GM12864 (cell line): ENCODE measurements at regions not wholly inside any gene's neighbourhood (a gene's known extent, or its start where the extent isn't known, plus 50 kb on each side); places are given as distances from the start of the nearest gene placed in this dataset.

Experiments
- DNase-seq: peaks from one replicate; pipeline ENCODE4 v3.0.0-alpha.2; 2011; ENCODE audit warnings: low read depth
- H3K4me3 ChIP-seq: 2 replicates; pipeline ENCODE4 v1.5.1; 2011; ENCODE audit warnings: mild to moderate bottlenecking, low read depth, low read length, control low read depth
- CTCF ChIP-seq: IDR thresholded peaks from 2 replicates; pipeline ENCODE4 v1.5.1; 2011; ENCODE audit warnings: low read depth, mild to moderate bottlenecking, moderate library complexity, low read length, control low read depth, inconsistent platforms; ENCODE audit errors: missing control alignments

- no peak for TF ChIP-seq CTCF
- DNase-seq: no peak
- no peak overlapping the region for H3K4me3 ChIP-seq
Observed at GRCh38 chr4:108261026-108261425, 92.3 kb upstream of the LEF1 start.

GRCh38 chr4:108256538-108256937 is 87.8 kb upstream of the LEF1 start:
- DNase-seq: no peak
- H3K4me3 ChIP-seq: no peak overlapping the region
- TF ChIP-seq CTCF: no peak

- no peak for DNase-seq
- no peak for TF ChIP-seq CTCF
Observed at GRCh38 chr4:108255203-108255747, 86.5 kb upstream of the LEF1 start.

GRCh38 chr4:108249397-108249796 is 80.7 kb upstream of the LEF1 start:
- no peak for TF ChIP-seq CTCF
- DNase-seq: no peak
- no peak overlapping the region for H3K4me3 ChIP-seq

More at GRCh38 chr4:108255203-108255747, 86.5 kb upstream of the LEF1 start:
- H3K4me3 ChIP-seq: no peak overlapping the region

- TF ChIP-seq CTCF: no peak
- DNase-seq: no peak
- no peak overlapping the region for H3K4me3 ChIP-seq
Observed at GRCh38 chr4:108247387-108248049, 78.8 kb upstream of the LEF1 start.

- no peak overlapping the region for H3K4me3 ChIP-seq
- no peak for TF ChIP-seq CTCF
Observed at GRCh38 chr4:108244606-108245005, 75.9 kb upstream of the LEF1 start.

GRCh38 chr4:108240366-108240765 is 71.6 kb upstream of the LEF1 start:
- no peak for DNase-seq
- no peak overlapping the region for H3K4me3 ChIP-seq
- TF ChIP-seq CTCF: no peak

More at GRCh38 chr4:108244606-108245005, 75.9 kb upstream of the LEF1 start:
- DNase-seq: no peak
